ENCODE measurements at regions not wholly inside any gene's neighbourhood (a gene's known extent, or its start where the extent isn't known, plus 50 kb on each side); places are given as distances from the start of the nearest gene placed in this dataset.

DNA sequence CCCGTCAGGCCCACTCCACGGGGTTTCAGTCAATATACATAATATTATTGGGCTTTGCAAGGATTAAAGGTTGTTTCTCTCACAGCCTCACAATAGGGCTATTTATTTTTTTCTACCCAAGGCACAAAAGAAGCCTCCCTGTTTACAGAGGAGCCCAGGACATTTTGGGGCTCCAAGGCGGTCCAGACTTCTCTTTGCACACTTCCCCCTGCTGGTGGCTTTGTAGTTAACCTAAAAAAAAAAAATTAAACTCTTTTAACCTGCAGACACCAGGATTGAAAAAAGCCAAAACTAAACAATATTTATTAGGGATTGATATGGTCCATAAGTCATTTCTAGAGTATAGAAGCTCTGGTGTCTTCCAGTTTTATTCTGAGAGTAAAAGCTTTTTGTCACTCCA is 169.7 kb upstream of the ZFHX3 start:
- no peak for DNase-seq (ENCODE audit: low spot score)
- TF ChIP-seq, protein P1, sequence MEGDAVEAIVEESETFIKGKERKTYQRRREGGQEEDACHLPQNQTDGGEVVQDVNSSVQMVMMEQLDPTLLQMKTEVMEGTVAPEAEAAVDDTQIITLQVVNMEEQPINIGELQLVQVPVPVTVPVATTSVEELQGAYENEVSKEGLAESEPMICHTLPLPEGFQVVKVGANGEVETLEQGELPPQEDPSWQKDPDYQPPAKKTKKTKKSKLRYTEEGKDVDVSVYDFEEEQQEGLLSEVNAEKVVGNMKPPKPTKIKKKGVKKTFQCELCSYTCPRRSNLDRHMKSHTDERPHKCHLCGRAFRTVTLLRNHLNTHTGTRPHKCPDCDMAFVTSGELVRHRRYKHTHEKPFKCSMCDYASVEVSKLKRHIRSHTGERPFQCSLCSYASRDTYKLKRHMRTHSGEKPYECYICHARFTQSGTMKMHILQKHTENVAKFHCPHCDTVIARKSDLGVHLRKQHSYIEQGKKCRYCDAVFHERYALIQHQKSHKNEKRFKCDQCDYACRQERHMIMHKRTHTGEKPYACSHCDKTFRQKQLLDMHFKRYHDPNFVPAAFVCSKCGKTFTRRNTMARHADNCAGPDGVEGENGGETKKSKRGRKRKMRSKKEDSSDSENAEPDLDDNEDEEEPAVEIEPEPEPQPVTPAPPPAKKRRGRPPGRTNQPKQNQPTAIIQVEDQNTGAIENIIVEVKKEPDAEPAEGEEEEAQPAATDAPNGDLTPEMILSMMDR (IDR thresholded peaks at IDR 0.05; ENCODE audit: poor library complexity, severe bottlenecking) = peak; percentile 35
- H3K4me3 ChIP-seq (ENCODE audit: severe bottlenecking) = no peak overlapping the region

DNA sequence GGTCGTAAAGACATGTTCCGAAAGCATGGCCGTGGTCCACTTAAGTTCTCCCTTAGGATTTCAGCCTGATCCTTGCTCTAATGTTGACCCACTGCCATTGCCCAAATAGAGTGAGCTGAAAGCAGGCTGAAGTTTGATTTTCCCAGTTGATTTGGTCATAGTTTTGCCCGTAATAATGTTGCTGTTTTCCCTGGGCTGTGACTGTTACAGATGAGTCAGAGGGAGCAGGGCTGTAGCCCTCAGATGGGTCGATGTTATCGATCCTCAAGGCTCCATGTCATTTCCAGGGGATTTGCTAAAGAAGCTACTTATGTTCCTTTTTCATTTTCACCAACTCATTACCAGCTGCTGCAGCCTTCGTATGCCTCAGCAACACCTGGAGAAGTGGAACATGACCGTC is 169.0 kb upstream of the ZFHX3 start:
- DNase-seq (ENCODE audit: low spot score) (no peak), ATAC-seq (ENCODE audit: low read depth) (no peak)
- Histone ChIP-seq H3K27ac (ENCODE audit: poor library complexity, severe bottlenecking) (no peak overlapping the region), H3K36me3 (ENCODE audit: low read depth) (no peaks in the 10 kb centered on the region), H3K4me1 (ENCODE audit: insufficient read depth, poor library complexity, severe bottlenecking) (no peaks in the 10 kb centered on the region), H3K9me3 (ENCODE audit: severe bottlenecking) (no peaks in the 10 kb centered on the region), H3K27me3 (ENCODE audit: insufficient read depth, poor library complexity, severe bottlenecking) (no peaks in the 10 kb centered on the region), H3K4me3 (ENCODE audit: severe bottlenecking) (no peak overlapping the region)
- TF ChIP-seq, protein P1 (IDR thresholded peaks at IDR 0.05; ENCODE audit: poor library complexity, severe bottlenecking) = no peak

More for the DNA sequence above, 169.7 kb upstream of the ZFHX3 start:
- Histone ChIP-seq H3K4me1 (ENCODE audit: insufficient read depth, poor library complexity, severe bottlenecking) (no peaks in the 10 kb centered on the region), H3K27me3 (ENCODE audit: insufficient read depth, poor library complexity, severe bottlenecking) (no peaks in the 10 kb centered on the region), H3K27ac (ENCODE audit: poor library complexity, severe bottlenecking) (no peak overlapping the region), H3K36me3 (ENCODE audit: low read depth) (no peaks in the 10 kb centered on the region), H3K9me3 (ENCODE audit: severe bottlenecking) (no peaks in the 10 kb centered on the region)
- ATAC-seq (ENCODE audit: low read depth) = no peak

DNA sequence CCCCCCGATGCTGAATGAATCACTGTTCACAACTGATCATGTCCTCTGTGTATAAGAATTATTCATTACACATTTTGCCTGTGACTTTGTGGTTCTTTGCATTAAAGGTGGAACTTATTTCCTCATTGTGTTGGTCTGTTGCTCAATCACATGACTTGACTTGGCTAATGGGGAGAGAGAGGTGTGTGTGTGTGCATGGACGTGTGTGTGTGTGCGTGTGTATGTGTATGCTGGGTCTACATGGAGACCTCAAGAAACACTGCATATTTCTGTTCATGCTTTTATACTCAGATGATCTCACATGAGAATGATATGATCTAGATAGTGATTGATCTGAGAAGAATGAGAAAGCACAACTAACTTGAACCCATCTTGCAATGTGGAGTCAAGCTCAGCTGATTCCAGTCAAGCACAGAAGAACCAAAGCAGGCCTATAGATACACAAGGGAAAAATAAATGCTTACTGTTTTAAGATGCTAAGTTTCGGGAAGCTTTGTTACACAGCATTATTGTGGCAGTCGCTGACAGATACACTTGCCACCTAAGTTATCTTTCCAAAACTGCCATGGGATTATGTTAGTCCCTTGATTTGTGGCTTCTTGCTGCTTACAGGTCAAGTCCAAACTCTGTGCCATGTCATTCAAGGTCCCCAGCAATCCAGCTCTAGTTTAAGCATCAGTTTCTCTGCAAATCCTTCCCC is 167.9 kb upstream of the ZFHX3 start:
- no peaks in the 10 kb centered on the region for H3K27me3 ChIP-seq (ENCODE audit: insufficient read depth, poor library complexity, severe bottlenecking)
- ATAC-seq (ENCODE audit: low read depth) (no peak), DNase-seq (ENCODE audit: low spot score) (no peak)
- H3K4me1 ChIP-seq (ENCODE audit: insufficient read depth, poor library complexity, severe bottlenecking) = no peaks in the 10 kb centered on the region
- H3K27ac ChIP-seq (ENCODE audit: poor library complexity, severe bottlenecking) = no peak overlapping the region
- no peaks in the 10 kb centered on the region for H3K9me3 ChIP-seq (ENCODE audit: severe bottlenecking)
- H3K4me3 ChIP-seq (ENCODE audit: severe bottlenecking) = no peak overlapping the region
- TF ChIP-seq, protein P1 (IDR thresholded peaks at IDR 0.05; ENCODE audit: poor library complexity, severe bottlenecking) = no peak
- no peaks in the 10 kb centered on the region for H3K36me3 ChIP-seq (ENCODE audit: low read depth)

- H3K36me3 ChIP-seq (ENCODE audit: low read depth) = no peaks in the 10 kb centered on the region
- no peak overlapping the region for H3K27ac ChIP-seq (ENCODE audit: poor library complexity, severe bottlenecking)
- no peak for ATAC-seq (ENCODE audit: low read depth)
- H3K9me3 ChIP-seq (ENCODE audit: severe bottlenecking) = no peaks in the 10 kb centered on the region
- no peaks in the 10 kb centered on the region for H3K27me3 ChIP-seq (ENCODE audit: insufficient read depth, poor library complexity, severe bottlenecking)
- no peak for DNase-seq (ENCODE audit: low spot score)
- H3K4me3 ChIP-seq (ENCODE audit: severe bottlenecking) = no peak overlapping the region
- TF ChIP-seq, protein P1 (IDR thresholded peaks at IDR 0.05; ENCODE audit: poor library complexity, severe bottlenecking) = no peak
- H3K4me1 ChIP-seq (ENCODE audit: insufficient read depth, poor library complexity, severe bottlenecking) = no peaks in the 10 kb centered on the region
Observed at GRCh38 chr16:73214825-73215677, 167.1 kb upstream of the ZFHX3 start.
